Germinal center (tissue), 1 donor: ENCODE measurements at regions not wholly inside any gene's neighbourhood (a gene's known extent, or its start where the extent isn't known, plus 50 kb on each side); places are given as distances from the start of the nearest gene placed in this dataset.

Source experiments
- DNase-seq: peaks from one replicate; pipeline ENCODE4 v3.0.0; 2012; ENCODE audit warnings: mixed read lengths, low spot score

GRCh38 chr6:134453792-134454510 is 136.0 kb upstream of the SGK1 start:
- DNase-seq, result no peak

GRCh38 chr6:134452906-134453305 is 135.0 kb upstream of the SGK1 start:
- no peak for DNase-seq

- DNase-seq, result peak; percentile 37
These were observed 133.6 kb upstream of the SGK1 start for GRCh38 chr6:134451529-134451928.

GRCh38 chr6:134449781-134450180 is 131.9 kb upstream of the SGK1 start:
- DNase-seq, result no peak

GRCh38 chr6:134449004-134449403 is 131.1 kb upstream of the SGK1 start:
- DNase-seq, result no peak

GRCh38 chr6:134447883-134448387 is 130.0 kb upstream of the SGK1 start:
- no peak for DNase-seq

- no peak for DNase-seq
These were observed 129.5 kb upstream of the SGK1 start for GRCh38 chr6:134447423-134447822.

- no peak for DNase-seq
These were observed 129.0 kb upstream of the SGK1 start for GRCh38 chr6:134446896-134447295.

GRCh38 chr6:134446218-134446848 is 128.4 kb upstream of the SGK1 start:
- peak; percentile 8 for DNase-seq

- no peak for DNase-seq
These were observed 125.1 kb upstream of the SGK1 start for GRCh38 chr6:134443009-134443408.

- no peak for DNase-seq
These were observed 124.2 kb upstream of the SGK1 start for GRCh38 chr6:134442073-134442472.

- DNase-seq, result no peak
These were observed 120.9 kb upstream of the SGK1 start for GRCh38 chr6:134438837-134439236.

GRCh38 chr6:134437376-134437775 is 119.5 kb upstream of the SGK1 start:
- DNase-seq, result peak; percentile 39

- DNase-seq, result peak; percentile 25
These were observed 119.0 kb upstream of the SGK1 start for GRCh38 chr6:134436950-134437349.

- DNase-seq, result peak; percentile 60
These were observed 118.4 kb upstream of the SGK1 start for GRCh38 chr6:134436281-134436815.

GRCh38 chr6:134435814-134436280 is 117.9 kb upstream of the SGK1 start:
- no peak for DNase-seq

- no peak for DNase-seq
These were observed 116.4 kb upstream of the SGK1 start for GRCh38 chr6:134434019-134434942.

- no peak for DNase-seq
These were observed 114.1 kb upstream of the SGK1 start for GRCh38 chr6:134432036-134432435.

- no peak for DNase-seq
These were observed 113.5 kb upstream of the SGK1 start for GRCh38 chr6:134431421-134431859.

- no peak for DNase-seq
These were observed 112.0 kb upstream of the SGK1 start for GRCh38 chr6:134429861-134430380.

GRCh38 chr6:134427721-134428120 is 109.8 kb upstream of the SGK1 start:
- no peak for DNase-seq

GRCh38 chr6:134426623-134427022 is 108.7 kb upstream of the SGK1 start:
- no peak for DNase-seq
